GM21367 (cell line): ENCODE measurements at regions not wholly inside any gene's neighbourhood (a gene's known extent, or its start where the extent isn't known, plus 50 kb on each side); places are given as distances from the start of the nearest gene placed in this dataset.
"Not testable (repeated sequence)": the region's sequence is repeated elsewhere in the genome, so short reads cannot be mapped to it uniquely, and the experiment has no call there.

Experiments used
- ATAC-seq: cut with Tn5 transposase; IDR thresholded peaks from one replicate; pipeline ENCODE4 v1.9.1; 2021; ENCODE audit not compliant: unreplicated experiment

DNA sequence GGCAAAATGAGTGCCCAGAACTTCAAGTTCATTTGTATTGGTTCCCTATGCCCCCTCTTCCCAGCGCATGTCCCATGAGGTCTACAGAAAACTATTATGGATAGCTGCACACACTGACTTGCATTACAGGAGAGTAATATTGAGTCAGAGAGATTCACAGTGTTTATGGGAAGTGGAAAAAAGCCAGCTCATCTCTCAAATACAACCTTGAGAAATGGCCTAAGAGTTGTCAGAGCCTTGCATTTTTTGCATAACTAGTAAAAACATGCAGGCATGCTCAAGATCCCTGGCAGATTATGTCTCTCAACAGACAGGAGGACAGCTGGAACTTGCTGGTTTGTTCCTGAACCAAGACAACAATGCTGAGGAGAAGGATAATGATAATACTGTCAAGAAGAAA is 1292.8 kb downstream of the DSC3 start:
- ATAC-seq: no peak

DNA sequence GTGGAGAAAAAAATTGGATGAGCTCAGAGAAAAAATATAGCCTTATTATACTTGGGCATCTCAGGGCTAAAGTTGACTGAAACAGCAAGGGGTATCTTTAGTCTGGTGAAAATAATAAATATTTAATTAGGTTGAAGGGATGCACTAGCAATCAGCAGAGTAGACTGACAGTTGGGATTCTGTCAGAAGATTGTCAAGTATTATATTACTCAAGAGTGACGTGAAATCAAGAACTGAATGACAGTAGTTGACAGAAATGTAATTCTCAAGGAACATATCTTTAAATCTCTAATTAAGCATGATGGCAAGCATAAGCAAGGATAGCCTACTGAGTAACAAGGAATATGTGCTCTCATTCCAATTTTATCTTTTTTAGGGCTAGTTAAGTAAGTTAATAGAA is 1301.1 kb downstream of the DSC3 start:
- ATAC-seq: no peak

- ATAC-seq: no peak
These were observed 1304.9 kb downstream of the DSC3 start for GRCh38 chr18:29737620-29738019.

- ATAC-seq: no peak
These were observed 1305.4 kb downstream of the DSC3 start for GRCh38 chr18:29737190-29737589.

DNA sequence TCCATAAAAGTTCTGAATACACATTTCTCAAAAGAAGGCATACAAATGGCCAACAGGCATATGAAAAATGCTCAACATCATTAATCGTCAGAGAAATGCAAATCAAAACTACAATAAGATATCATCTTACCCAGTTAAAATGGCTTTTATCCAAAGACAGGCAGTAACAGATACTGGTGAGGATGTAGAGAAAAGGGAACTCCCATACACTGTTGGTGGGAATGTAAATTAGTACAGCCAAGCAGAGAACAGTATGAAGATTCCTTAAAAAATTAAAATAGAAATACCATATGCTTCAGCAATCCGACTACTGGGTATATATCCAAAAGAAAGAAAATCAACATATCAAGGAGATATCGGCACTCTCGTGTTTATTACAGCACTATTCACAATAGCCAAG is 1312.5 kb downstream of the DSC3 start:
- ATAC-seq: no peak

- no peak for ATAC-seq
These were observed 1315.9 kb downstream of the DSC3 start for GRCh38 chr18:29726646-29727045.

DNA sequence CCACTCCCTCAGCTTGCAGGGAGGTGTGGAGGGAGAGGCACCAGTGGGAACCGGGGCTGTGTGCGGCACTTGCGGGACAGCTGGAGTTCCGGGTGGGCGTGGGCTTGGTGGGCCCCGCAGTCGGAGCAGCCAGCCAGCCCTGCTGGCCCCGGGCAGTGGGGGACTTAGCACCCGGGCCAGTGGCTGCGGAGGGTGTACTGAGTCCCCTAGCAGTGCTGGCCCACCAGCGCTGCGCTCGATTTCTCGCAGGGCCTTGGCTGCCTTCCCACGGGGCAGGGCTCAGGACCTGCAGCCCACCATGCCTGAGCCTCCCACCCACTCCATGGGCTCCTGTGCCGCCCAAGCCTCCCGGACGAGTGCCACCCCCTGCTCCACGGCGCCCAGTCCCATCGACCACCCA is 1319.1 kb downstream of the DSC3 start:
- not testable (repeated sequence) for ATAC-seq

GRCh38 chr18:29715960-29716359 is 1326.6 kb downstream of the DSC3 start:
- not testable (repeated sequence) for ATAC-seq

DNA sequence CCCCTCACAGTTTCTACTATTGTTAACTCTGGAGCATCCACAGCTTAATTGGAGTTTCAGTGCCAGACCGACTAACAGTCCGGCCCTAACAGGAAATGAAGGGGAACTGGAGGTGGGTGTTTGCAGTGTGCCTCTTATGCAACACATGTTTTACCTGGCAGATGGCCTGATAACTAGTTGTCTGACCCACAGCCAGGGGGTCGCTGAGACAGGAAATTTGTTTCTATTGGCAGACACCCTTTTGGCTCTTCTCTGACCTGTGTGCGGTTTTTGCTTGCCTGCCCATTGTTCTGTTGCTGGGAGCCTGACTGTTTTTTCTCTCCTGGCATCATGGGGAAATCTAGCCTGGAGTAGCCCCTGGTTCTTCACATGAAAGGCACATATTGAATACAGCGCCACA is 1329.8 kb downstream of the DSC3 start:
- ATAC-seq: no peak

DNA sequence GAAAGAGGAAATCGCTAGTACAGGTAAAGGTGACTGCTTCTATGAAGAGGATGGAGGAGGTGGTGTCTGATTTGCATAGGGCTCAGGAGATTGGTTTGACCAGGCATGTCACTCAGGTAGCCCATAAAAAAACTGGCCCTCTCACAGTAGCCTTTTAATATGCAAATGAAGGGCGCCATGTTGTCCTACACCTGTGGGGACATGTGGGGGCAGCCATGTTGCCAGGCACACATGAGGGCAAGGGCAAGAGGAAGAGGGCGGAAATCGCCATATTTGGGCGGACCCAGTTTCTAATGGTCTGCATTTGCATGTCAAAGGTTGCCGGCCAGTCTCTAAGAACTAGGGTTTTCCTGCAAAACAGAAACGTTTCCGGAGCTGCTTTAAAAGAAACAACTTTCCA is 1330.6 kb downstream of the DSC3 start:
- no peak for ATAC-seq

- no peak for ATAC-seq
These were observed 1349.2 kb downstream of the DSC3 start for GRCh38 chr18:29693334-29693733.

- ATAC-seq: no peak
These were observed 1361.0 kb downstream of the DSC3 start for GRCh38 chr18:29681578-29681977.

GRCh38 chr18:29664278-29665036 is 1378.1 kb downstream of the DSC3 start:
- ATAC-seq: no peak

DNA sequence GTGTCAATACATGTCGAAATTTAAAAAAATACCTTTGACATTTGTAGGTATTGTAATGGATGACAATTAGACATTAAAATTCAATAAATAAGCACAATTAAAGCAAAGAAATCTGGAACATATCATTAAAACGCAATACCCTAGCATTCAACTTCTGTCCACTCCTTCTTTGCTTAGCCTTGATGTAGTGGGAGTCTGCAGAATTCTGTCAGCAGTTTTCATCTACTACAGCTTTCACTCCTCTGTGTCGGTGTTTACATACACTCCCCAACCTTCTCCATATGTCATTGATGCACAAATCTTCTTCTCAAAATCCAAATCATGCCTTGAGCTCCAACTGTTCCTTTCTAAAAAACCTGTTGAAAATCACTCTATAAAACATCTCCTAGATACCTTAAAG is 1380.6 kb downstream of the DSC3 start:
- no peak for ATAC-seq

GRCh38 chr18:29660777-29661176 is 1381.8 kb downstream of the DSC3 start:
- no peak for ATAC-seq

DNA sequence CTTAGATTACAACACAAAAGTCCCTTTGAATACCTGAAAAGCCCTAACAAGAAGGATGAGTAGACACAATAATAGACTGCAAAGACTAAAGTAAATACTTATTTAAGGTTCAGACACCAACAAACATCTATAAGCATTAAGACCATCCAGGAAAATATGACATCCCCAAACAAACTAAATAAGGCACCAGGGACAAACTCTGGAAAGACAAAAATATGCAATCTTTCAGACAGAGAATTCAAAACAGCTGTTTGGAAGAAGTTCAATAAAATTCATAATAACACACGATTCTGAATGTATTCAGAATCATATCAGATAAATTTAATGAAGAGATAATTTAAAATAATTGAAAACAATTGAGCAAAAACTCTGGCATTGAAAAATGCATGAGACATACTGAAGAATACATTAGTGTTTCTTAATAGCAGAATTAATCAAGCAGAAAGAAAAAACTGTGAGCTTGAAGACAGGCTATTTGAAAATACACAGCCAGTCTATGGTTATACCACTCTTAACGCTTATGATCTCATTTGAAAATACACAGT is 1388.8 kb downstream of the DSC3 start:
- ATAC-seq: no peak

GRCh38 chr18:29652797-29653196 is 1389.7 kb downstream of the DSC3 start:
- no peak for ATAC-seq

DNA sequence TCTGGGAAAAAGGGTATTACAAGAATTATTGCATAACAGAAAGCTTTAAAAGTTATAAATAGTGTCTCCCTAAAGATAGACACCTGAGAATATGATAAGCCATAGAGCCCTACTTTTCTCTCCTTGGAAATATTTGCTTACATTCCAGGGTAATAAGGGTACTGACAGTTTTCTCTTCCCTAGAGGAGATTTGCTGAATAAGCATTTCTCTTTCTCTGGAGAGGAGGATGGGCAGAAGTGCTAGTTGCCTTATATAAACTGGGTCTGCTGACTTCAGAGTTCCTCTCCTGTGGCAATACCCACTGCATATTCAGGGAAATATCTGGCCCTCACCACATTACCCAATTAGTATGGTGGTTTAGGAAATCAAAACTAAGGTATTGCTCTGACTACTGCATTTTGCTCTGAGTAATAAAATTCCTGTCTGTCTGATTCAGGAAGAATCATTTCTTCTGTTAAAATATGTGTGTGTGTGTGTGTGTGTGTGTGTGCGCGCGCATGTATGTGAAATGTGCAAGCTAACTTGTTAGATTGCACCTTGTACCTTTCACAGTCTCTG is 1391.3 kb downstream of the DSC3 start:
- ATAC-seq: no peak

- ATAC-seq: no peak
These were observed 1393.7 kb downstream of the DSC3 start for GRCh38 chr18:29648891-29649290.

- ATAC-seq: no peak
These were observed 1394.8 kb downstream of the DSC3 start for GRCh38 chr18:29647700-29648099.

DNA sequence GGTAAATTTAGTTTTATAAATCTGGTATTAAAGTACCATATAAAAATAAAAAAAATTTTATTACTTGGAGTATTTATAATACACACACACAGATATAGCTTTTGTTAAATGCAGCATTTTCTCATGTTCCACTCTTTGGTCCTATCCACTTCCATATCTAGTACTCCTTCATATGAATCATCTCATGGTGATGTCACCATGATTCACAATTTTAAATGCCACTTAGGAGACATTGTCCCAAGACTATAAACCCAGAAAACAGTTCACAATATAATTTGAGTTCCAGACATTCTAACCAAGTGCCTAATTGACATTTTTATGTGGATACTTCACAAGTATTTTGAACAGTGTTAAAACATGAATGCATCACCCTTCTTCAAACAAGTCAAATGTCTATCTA is 1398.3 kb downstream of the DSC3 start:
- ATAC-seq: no peak

- no peak for ATAC-seq
These were observed 1413.0 kb downstream of the DSC3 start for GRCh38 chr18:29629493-29630036.
